WTC11 (cell line): ENCODE measurements at regions not wholly inside any gene's neighbourhood (a gene's known extent, or its start where the extent isn't known, plus 50 kb on each side); places are given as distances from the start of the nearest gene placed in this dataset.

Experiments
- CBFB ChIP-seq: sonication (generic); formaldehyde crosslinking; IDR thresholded peaks from 2 replicates; pipeline ENCODE4 v1.8.1; 2022; ENCODE audit warnings: mild to moderate bottlenecking, low read depth, missing genetic modification reagents
- CREB1 ChIP-seq: sonication (generic); formaldehyde crosslinking; IDR thresholded peaks from 2 replicates; pipeline ENCODE4 v1.8.0; 2023; ENCODE audit warnings: mild to moderate bottlenecking, missing genetic modification reagents
- CTCF ChIP-seq: fragments of 200-600 bp; IDR thresholded peaks from 2 replicates; pipeline ENCODE4 v1.8.0; 2022; ENCODE audit warnings: antibody characterized with exemption
- HMGXB4 ChIP-seq: sonication (generic); formaldehyde crosslinking; IDR thresholded peaks from 2 replicates; pipeline ENCODE4 v1.8.1; 2023; ENCODE audit warnings: mild to moderate bottlenecking, moderate library complexity, missing genetic modification reagents
- IRF2 ChIP-seq: sonication (generic); formaldehyde crosslinking; IDR thresholded peaks from 2 replicates; pipeline ENCODE4 v1.8.0; 2022; ENCODE audit warnings: low read depth, missing genetic modification reagents, borderline replicate concordance
- NR2C2 ChIP-seq: sonication (generic); formaldehyde crosslinking; IDR thresholded peaks from 2 replicates; pipeline ENCODE4 v1.8.0; 2022; ENCODE audit warnings: mild to moderate bottlenecking, missing genetic modification reagents
- RELA ChIP-seq: sonication (generic); formaldehyde crosslinking; IDR thresholded peaks from 2 replicates; pipeline ENCODE4 v1.8.1; 2022; ENCODE audit warnings: missing genetic modification reagents, mild to moderate bottlenecking, borderline replicate concordance
- SP1 ChIP-seq: sonication (generic); formaldehyde crosslinking; conservative IDR thresholded peaks from 2 replicates; pipeline ENCODE4 v1.8.1; 2022; ENCODE audit warnings: missing genetic modification reagents
- ZNF138 ChIP-seq: sonication (generic); formaldehyde crosslinking; conservative IDR thresholded peaks from 2 replicates; pipeline ENCODE4 v1.8.1; 2022; ENCODE audit warnings: mild to moderate bottlenecking, moderate library complexity, missing genetic modification reagents
- ZSCAN18 ChIP-seq: fragments of 250-450 bp; sonication (Bioruptor Pico); IDR thresholded peaks from 2 replicates; pipeline ENCODE4 v2.1.2; 2022; ENCODE audit warnings: mild to moderate bottlenecking, moderate library complexity
- TF ChIP-seq, protein P1 (sequence below): sonication (generic); formaldehyde crosslinking; conservative IDR thresholded peaks from 2 replicates; pipeline ENCODE4 v1.8.1; 2022; ENCODE audit warnings: mild to moderate bottlenecking, missing genetic modification reagents
- TF ChIP-seq, protein P2 (sequence below): sonication (generic); formaldehyde crosslinking; IDR thresholded peaks from 2 replicates; pipeline ENCODE4 v1.8.1; 2022; ENCODE audit warnings: low read depth, mild to moderate bottlenecking, moderate library complexity, missing genetic modification reagents, borderline replicate concordance

DNA sequence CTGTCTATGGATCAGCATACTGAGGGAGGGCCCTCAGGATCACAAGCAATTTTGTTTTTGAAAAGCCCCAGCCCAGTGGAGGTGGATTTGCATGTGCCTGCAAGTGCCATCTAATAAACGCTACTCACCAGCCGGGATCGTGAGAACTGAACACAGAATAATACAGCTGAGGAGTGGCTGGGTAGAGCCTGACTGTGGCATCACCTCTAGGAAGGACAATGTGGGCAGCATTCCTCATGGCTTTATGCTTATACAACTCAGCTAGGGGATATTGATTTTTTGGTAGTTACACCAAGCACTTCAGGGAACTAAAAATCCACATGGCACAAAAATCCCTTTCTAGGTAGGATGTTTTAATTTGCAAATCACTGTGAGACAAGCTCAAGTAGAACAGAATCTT is 72.7 kb upstream of the PALS2 start:
- TF ChIP-seq NR2C2 (CRISPR knock-in tag) (no peak), ZSCAN18 (CRISPR knock-in tag) (no peak), CREB1 (no peak), CTCF (no peak), CBFB (no peak), RELA (CRISPR knock-in tag) (no peak), HMGXB4 (CRISPR knock-in tag) (no peak), SP1 (CRISPR knock-in tag) (no peak), IRF2 (CRISPR knock-in tag) (no peak), ZNF138 (CRISPR knock-in tag) (no peak)
- TF ChIP-seq, protein P1, sequence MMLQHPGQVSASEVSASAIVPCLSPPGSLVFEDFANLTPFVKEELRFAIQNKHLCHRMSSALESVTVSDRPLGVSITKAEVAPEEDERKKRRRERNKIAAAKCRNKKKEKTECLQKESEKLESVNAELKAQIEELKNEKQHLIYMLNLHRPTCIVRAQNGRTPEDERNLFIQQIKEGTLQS (CRISPR knock-in tag) = no peak
- TF ChIP-seq, protein P2, sequence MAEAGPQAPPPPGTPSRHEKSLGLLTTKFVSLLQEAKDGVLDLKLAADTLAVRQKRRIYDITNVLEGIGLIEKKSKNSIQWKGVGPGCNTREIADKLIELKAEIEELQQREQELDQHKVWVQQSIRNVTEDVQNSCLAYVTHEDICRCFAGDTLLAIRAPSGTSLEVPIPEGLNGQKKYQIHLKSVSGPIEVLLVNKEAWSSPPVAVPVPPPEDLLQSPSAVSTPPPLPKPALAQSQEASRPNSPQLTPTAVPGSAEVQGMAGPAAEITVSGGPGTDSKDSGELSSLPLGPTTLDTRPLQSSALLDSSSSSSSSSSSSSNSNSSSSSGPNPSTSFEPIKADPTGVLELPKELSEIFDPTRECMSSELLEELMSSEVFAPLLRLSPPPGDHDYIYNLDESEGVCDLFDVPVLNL (CRISPR knock-in tag) = no peak
